ENCODE measurements at regions not wholly inside any gene's neighbourhood (a gene's known extent, or its start where the extent isn't known, plus 50 kb on each side); places are given as distances from the start of the nearest gene placed in this dataset.

DNA sequence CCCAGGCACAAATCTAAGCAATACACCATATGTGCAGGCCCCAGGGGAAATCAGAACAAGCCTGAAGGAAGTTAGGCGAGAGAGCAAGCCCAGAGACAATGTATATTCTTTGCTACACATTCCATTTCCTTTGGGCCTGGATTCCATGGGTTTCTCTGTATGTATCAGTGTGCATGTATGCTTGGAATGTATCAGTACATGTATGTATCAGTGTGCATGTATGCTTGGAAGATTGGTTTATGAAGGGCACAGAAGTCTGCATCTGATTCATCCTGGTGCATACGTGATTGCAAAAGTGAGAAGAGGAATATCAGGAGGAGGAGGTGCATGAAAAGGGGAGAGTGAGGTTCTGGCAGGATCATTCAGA, 232.6 kb upstream of the ANKRD55 start:
- TF ChIP-seq, protein P1, sequence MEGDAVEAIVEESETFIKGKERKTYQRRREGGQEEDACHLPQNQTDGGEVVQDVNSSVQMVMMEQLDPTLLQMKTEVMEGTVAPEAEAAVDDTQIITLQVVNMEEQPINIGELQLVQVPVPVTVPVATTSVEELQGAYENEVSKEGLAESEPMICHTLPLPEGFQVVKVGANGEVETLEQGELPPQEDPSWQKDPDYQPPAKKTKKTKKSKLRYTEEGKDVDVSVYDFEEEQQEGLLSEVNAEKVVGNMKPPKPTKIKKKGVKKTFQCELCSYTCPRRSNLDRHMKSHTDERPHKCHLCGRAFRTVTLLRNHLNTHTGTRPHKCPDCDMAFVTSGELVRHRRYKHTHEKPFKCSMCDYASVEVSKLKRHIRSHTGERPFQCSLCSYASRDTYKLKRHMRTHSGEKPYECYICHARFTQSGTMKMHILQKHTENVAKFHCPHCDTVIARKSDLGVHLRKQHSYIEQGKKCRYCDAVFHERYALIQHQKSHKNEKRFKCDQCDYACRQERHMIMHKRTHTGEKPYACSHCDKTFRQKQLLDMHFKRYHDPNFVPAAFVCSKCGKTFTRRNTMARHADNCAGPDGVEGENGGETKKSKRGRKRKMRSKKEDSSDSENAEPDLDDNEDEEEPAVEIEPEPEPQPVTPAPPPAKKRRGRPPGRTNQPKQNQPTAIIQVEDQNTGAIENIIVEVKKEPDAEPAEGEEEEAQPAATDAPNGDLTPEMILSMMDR (IDR thresholded peaks at IDR 0.05), result no peak
- Histone ChIP-seq H3K27me3 (no peaks in the 10 kb centered on the region), H3K9me3 (no peaks in the 10 kb centered on the region), H3K27ac (no peak overlapping the region), H3K4me3 (ENCODE audit: low read depth in 1 of 2, low read length in 1 of 2) (no peak overlapping the region), H3K36me3 (no peaks in the 10 kb centered on the region), H3K4me1 (ENCODE audit: control insufficient read depth in 1 of 2, insufficient read depth in 1 of 2, low read depth in 1 of 2, low read length in 1 of 2) (peaks cover 9% of the 10 kb centered on the region in 2 experiments)

DNA sequence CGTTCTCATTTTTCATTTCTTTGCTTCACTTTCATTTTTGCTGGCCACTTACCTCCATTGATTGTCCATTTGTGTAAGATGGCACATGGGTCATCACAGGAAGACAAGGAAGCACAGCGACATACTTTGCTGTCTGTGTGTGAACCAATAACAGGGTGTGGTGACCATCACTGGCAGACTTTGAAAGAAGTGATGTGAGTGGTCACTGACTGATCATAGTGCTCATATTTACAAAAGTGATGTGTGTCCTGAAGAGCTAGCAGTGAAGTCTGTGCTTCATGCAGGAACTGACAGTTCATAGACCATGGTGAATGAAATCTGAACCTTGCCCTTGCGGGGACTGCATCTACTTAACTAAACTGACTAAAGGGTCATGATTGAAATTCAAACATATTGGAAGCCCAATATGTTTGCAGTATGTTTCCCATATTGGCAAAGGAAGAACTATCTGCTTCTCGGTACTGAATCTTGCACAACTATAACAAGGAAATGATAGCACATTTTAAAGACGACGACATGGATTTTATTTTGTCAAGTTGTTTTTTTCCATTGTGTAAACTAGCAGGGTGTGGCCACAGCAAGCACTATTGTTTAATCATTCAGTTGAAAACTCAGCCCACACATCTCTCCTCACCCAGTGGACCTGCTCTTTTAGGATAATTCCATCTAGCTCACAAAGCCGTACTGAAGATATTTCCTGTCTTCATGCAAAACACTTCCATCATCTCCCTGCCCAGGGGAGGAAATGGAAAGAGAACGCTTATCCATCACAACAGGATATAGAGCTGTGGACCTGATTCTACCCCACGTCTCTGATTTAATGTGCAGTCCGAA, 232.0 kb upstream of the ANKRD55 start:
- Histone ChIP-seq H3K27me3 (no peaks in the 10 kb centered on the region), H3K4me1 (ENCODE audit: control insufficient read depth in 1 of 2, insufficient read depth in 1 of 2, low read depth in 1 of 2, low read length in 1 of 2) (peaks cover 9% of the 10 kb centered on the region in 2 experiments), H3K4me3 (ENCODE audit: low read depth in 1 of 2, low read length in 1 of 2) (no peak overlapping the region), H3K36me3 (no peaks in the 10 kb centered on the region), H3K27ac (no peak overlapping the region), H3K9me3 (no peaks in the 10 kb centered on the region)
- TF ChIP-seq, protein P1 (IDR thresholded peaks at IDR 0.05), result no peak

DNA sequence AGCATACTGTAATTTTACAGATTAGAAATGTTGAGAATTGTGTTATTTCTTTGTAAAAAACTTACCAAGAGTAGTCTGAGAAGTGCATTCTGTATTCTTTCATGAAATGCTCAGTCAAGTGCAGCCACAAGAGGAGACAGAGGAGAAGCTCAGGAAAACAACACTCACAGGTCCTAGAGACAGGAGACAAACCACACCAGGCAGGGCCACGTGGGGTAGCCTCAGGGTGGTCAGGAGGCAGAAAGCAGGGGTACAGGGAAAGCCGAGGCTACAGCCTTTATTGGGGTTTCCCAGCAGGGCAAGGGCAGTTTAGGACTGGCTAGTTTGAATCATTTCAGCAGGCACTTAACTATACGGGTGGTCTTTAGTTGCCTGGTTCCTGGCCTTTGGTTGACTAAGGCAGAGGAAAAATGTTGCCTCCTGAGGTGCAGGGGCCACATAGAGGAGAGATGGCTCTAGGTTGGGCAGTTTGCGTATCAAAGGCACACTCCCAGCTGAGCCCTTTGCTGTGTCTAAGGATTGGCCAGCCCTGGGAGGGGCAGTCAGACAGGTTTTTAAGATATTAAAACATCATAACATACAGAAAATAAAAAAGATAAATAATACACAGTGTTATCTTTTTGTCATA, 230.9 kb upstream of the ANKRD55 start:
- TF ChIP-seq, protein P1 (IDR thresholded peaks at IDR 0.05), result no peak
- H3K4me1 ChIP-seq (ENCODE audit: control insufficient read depth in 1 of 2, insufficient read depth in 1 of 2, low read depth in 1 of 2, low read length in 1 of 2), result peaks cover 9% of the 10 kb centered on the region in 2 experiments
- no peaks in the 10 kb centered on the region for H3K36me3 ChIP-seq
- H3K27me3 ChIP-seq, result no peaks in the 10 kb centered on the region
- H3K27ac ChIP-seq, result no peak overlapping the region
- H3K4me3 ChIP-seq (ENCODE audit: low read depth in 1 of 2, low read length in 1 of 2), result no peak overlapping the region
- no peaks in the 10 kb centered on the region for H3K9me3 ChIP-seq

DNA sequence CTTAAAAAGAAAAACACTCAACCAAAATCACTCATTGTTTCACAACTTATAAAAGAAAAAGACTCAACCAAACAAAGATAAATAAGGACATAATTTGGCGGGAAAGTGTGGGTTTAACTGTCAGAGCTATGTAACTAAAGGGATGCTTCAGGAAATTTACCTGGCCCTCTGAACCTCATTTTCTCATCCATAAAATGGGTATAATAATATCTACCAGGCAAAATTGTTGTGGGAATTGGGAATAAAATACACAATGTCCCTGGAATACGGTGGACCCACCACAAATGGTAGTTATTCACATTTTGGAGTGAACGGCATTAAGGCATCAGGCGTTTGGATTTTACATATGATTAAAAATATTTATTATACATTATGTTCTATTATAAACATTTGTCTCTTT, 228.5 kb upstream of the ANKRD55 start:
- H3K27me3 ChIP-seq, result no peaks in the 10 kb centered on the region
- TF ChIP-seq, protein P1 (IDR thresholded peaks at IDR 0.05), result no peak
- no peak overlapping the region for H3K4me3 ChIP-seq (ENCODE audit: low read depth in 1 of 2, low read length in 1 of 2)
- no peaks in the 10 kb centered on the region for H3K36me3 ChIP-seq
- peaks cover 9% of the 10 kb centered on the region in 2 experiments for H3K4me1 ChIP-seq (ENCODE audit: control insufficient read depth in 1 of 2, insufficient read depth in 1 of 2, low read depth in 1 of 2, low read length in 1 of 2)
- H3K9me3 ChIP-seq, result no peaks in the 10 kb centered on the region
- no peak overlapping the region for H3K27ac ChIP-seq

DNA sequence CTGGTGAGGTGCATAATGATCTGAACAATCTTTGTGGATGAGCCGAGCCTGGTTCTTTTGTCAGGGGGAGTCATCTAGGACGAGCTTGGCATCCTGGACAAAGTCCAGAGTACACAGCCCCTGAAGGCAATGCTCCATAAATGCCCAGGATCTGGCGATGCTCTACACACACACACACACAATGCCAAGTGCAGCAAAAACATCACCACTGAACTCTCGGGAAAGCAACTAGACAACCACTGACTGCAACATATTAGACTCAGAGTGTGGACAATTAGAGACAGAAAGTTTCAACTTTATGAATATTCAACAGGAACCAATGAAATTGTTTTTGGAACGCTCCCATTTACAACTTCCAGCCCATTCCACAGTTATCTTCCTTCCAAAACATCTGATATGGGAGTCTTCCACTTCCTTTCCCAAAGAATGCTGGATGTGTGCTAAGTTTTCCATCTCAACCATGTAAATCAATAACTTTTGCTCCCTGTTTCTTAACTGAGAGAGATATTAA, 227.6 kb upstream of the ANKRD55 start:
- H3K27ac ChIP-seq, result no peak overlapping the region
- no peaks in the 10 kb centered on the region for H3K9me3 ChIP-seq
- peaks cover 9% of the 10 kb centered on the region in 2 experiments for H3K4me1 ChIP-seq (ENCODE audit: control insufficient read depth in 1 of 2, insufficient read depth in 1 of 2, low read depth in 1 of 2, low read length in 1 of 2)
- TF ChIP-seq, protein P1 (IDR thresholded peaks at IDR 0.05), result no peak
- no peak overlapping the region for H3K4me3 ChIP-seq (ENCODE audit: low read depth in 1 of 2, low read length in 1 of 2)
- H3K27me3 ChIP-seq, result no peaks in the 10 kb centered on the region
- H3K36me3 ChIP-seq, result no peaks in the 10 kb centered on the region

Measured in neutrophil (primary cell).